H9 (cell line): ENCODE measurements at regions not wholly inside any gene's neighbourhood (a gene's known extent, or its start where the extent isn't known, plus 50 kb on each side); places are given as distances from the start of the nearest gene placed in this dataset.

ENCODE experiments used
- DNase-seq: peaks from one replicate; pipeline ENCODE4 v3.0.0-alpha.2; 2017
- H2AFZ ChIP-seq: one replicate; pipeline ENCODE4 v1.6.1; 2013; ENCODE audit warnings: mild to moderate bottlenecking, low read length, control low read depth, moderate library complexity
- H2AK5ac ChIP-seq: 2 replicates; pipeline ENCODE4 v1.6.1; 2013; ENCODE audit warnings: low read length, control low read depth, mixed read lengths; ENCODE audit not compliant: insufficient read length
- H2BK120ac ChIP-seq: one replicate; pipeline ENCODE4 v1.6.1; 2013; ENCODE audit warnings: low read depth, mild to moderate bottlenecking, low read length, control low read depth, inconsistent platforms; ENCODE audit not compliant: poor library complexity, severe bottlenecking
- H2BK12ac ChIP-seq: 2 replicates; pipeline ENCODE4 v1.6.1; 2013; ENCODE audit warnings: low read length, control low read depth, mixed read lengths, low read depth; ENCODE audit not compliant: insufficient read length
- H2BK15ac ChIP-seq: 2 replicates; pipeline ENCODE4 v1.6.1; 2013; ENCODE audit warnings: low read depth, low read length, control low read depth
- H2BK20ac ChIP-seq: one replicate; pipeline ENCODE4 v1.6.1; 2013; ENCODE audit warnings: low read depth, mild to moderate bottlenecking, low read length, control low read depth, inconsistent platforms; ENCODE audit not compliant: poor library complexity, severe bottlenecking
- H2BK5ac ChIP-seq: 2 replicates; pipeline ENCODE4 v1.6.1; 2013; ENCODE audit warnings: low read length, control low read depth, mixed read lengths; ENCODE audit not compliant: insufficient read length
- H3K14ac ChIP-seq: 2 replicates; pipeline ENCODE4 v1.6.1; 2013; ENCODE audit warnings: low read length, control low read depth; ENCODE audit not compliant: insufficient read depth
- H3K18ac ChIP-seq: 2 replicates; pipeline ENCODE4 v1.6.1; 2013; ENCODE audit warnings: low read depth, mild to moderate bottlenecking, mixed read lengths, low read length, control low read depth; ENCODE audit not compliant: insufficient read length
- H3K23ac ChIP-seq: 2 replicates; pipeline ENCODE4 v1.6.1; 2013; ENCODE audit warnings: low read length, control low read depth, mixed read lengths, low read depth; ENCODE audit not compliant: insufficient read length
- H3K23me2 ChIP-seq: 2 replicates; pipeline ENCODE4 v1.6.1; 2013; ENCODE audit warnings: low read depth, mild to moderate bottlenecking, mixed read lengths, low read length, control low read depth; ENCODE audit not compliant: insufficient read length, poor library complexity, severe bottlenecking
- H3K27ac ChIP-seq: 2 replicates; pipeline ENCODE4 v1.5.1; 2013; ENCODE audit warnings: low read length, control low read depth, mixed read lengths, low read depth; ENCODE audit not compliant: insufficient read length
- H3K27me3 ChIP-seq: 2 replicates; pipeline ENCODE4 v1.6.1; 2013; ENCODE audit warnings: low read length, control low read depth, inconsistent platforms; ENCODE audit not compliant: insufficient read depth
- H3K4ac ChIP-seq: 2 replicates; pipeline ENCODE4 v1.6.1; 2013; ENCODE audit warnings: low read depth, mild to moderate bottlenecking, control low read depth, inconsistent platforms, low read length, moderate library complexity
- H3K4me1 ChIP-seq: 2 replicates; pipeline ENCODE4 v1.6.1; 2013; ENCODE audit warnings: low read length, control low read depth, inconsistent platforms; ENCODE audit not compliant: insufficient read depth
- H3K4me2 ChIP-seq: 2 replicates; pipeline ENCODE4 v1.6.1; 2013; ENCODE audit warnings: low read length, control low read depth, mixed read lengths; ENCODE audit not compliant: insufficient read length, insufficient read depth
- H3K56ac ChIP-seq: 2 replicates; pipeline ENCODE4 v1.6.1; 2013; ENCODE audit warnings: low read depth, mild to moderate bottlenecking, mixed read lengths, low read length, control low read depth; ENCODE audit not compliant: insufficient read length
- H3K79me1 ChIP-seq: 2 replicates; pipeline ENCODE4 v1.6.1; 2013; ENCODE audit warnings: low read depth, mild to moderate bottlenecking, moderate library complexity, low read length, control low read depth, inconsistent platforms; ENCODE audit not compliant: insufficient read depth, poor library complexity, severe bottlenecking
- H3K79me2 ChIP-seq: 2 replicates; pipeline ENCODE4 v1.6.1; 2013; ENCODE audit warnings: low read length, control low read depth, inconsistent platforms; ENCODE audit not compliant: insufficient read depth
- H3K9ac ChIP-seq: 2 replicates; pipeline ENCODE4 v1.6.1; 2013; ENCODE audit warnings: low read length, control low read depth, mixed read lengths; ENCODE audit not compliant: insufficient read length; ENCODE audit errors: extremely low read depth
- H3K9me3 ChIP-seq: one replicate; pipeline ENCODE4 v1.6.1; 2013; ENCODE audit warnings: low read depth, low read length, inconsistent platforms; ENCODE audit not compliant: control insufficient read depth
- H3T11ph ChIP-seq: one replicate; pipeline ENCODE4 v1.6.1; 2013; ENCODE audit warnings: mild to moderate bottlenecking, low read length, control low read depth, inconsistent platforms
- H4K20me1 ChIP-seq: one replicate; pipeline ENCODE4 v1.6.1; 2013; ENCODE audit not compliant: control insufficient read depth, insufficient read length, insufficient read depth
- H4K5ac ChIP-seq: 2 replicates; pipeline ENCODE4 v1.6.1; 2013; ENCODE audit warnings: low read depth, mild to moderate bottlenecking, mixed read lengths, low read length, control low read depth; ENCODE audit not compliant: insufficient read length
- H4K8ac ChIP-seq: replicated peaks from 2 replicates; pipeline ENCODE4 v1.6.1; 2013; ENCODE audit warnings: low read length, control low read depth, mixed read lengths, low read depth; ENCODE audit not compliant: insufficient read length
- H4K91ac ChIP-seq: 2 replicates; pipeline ENCODE4 v1.6.1; 2013; ENCODE audit warnings: low read depth, mild to moderate bottlenecking, moderate library complexity, mixed read lengths, low read length, control low read depth; ENCODE audit not compliant: insufficient read length
- H3K27ac Mint-ChIP-seq, 3 experiments: 2 replicates in 2 of 3; 3 replicates in 1 of 3; pipeline ENCODE4 v1.8.0; 2020 to 2021; ENCODE audit warnings: mixed read lengths in 3 of 3, mild to moderate bottlenecking in 1 of 3, moderate library complexity in 1 of 3
- H3K27me3 Mint-ChIP-seq: 2 replicates; pipeline ENCODE4 v1.8.0; 2021; ENCODE audit warnings: low read depth, mild to moderate bottlenecking, moderate library complexity, mixed read lengths
- H3K36me3 Mint-ChIP-seq, 3 experiments: 2 replicates in 2 of 3; 3 replicates in 1 of 3; pipeline ENCODE4 v1.8.0; 2020 to 2021; ENCODE audit warnings: low read depth in 3 of 3, mixed read lengths in 3 of 3; ENCODE audit not compliant: insufficient read depth in 1 of 3
- H3K4me1 Mint-ChIP-seq, 2 experiments: 2 replicates each; pipeline ENCODE4 v1.8.0; 2020; ENCODE audit warnings: mixed read lengths in 2 of 2
- H3K4me3 Mint-ChIP-seq, 2 experiments: 2 replicates in 1 of 2; 3 replicates in 1 of 2; pipeline ENCODE4 v1.8.0; 2020 to 2021; ENCODE audit warnings: mild to moderate bottlenecking in 2 of 2, mixed read lengths in 2 of 2, moderate library complexity in 1 of 2
- H3K9me3 Mint-ChIP-seq, 2 experiments: 2 replicates in 1 of 2; 3 replicates in 1 of 2; pipeline ENCODE4 v1.8.0; 2020; ENCODE audit warnings: mild to moderate bottlenecking in 2 of 2, mixed read lengths in 2 of 2, moderate library complexity in 1 of 2
- CTCF ChIP-seq: fragments of 200-600 bp; sonication (generic); conservative IDR thresholded peaks from 3 replicates; pipeline ENCODE4 v1.8.0; 2021; ENCODE audit warnings: antibody characterized with exemption, mild to moderate bottlenecking

- Histone ChIP-seq H3K23me2 (no peaks in the 10 kb centered on the region), H3T11ph (no peak overlapping the region), H4K8ac (no peak overlapping the region), H3K27me3 (no peaks in the 10 kb centered on the region), H2AK5ac (no peak overlapping the region), H2BK12ac (no peak overlapping the region), H4K5ac (no peak overlapping the region), H2BK20ac (no peak overlapping the region), H2AFZ (no peak overlapping the region), H3K79me1 (no peaks in the 10 kb centered on the region), H3K4ac (no peak overlapping the region), H4K91ac (no peak overlapping the region), H3K9me3 (no peaks in the 10 kb centered on the region), H2BK120ac (no peak overlapping the region), H2BK5ac (no peak overlapping the region), H3K23ac (no peak overlapping the region), H2BK15ac (no peak overlapping the region), H4K20me1 (no peaks in the 10 kb centered on the region), H3K27ac (no peak overlapping the region), H3K9ac (no peak overlapping the region), H3K18ac (no peak overlapping the region), H3K4me2 (no peak overlapping the region), H3K4me1 (no peaks in the 10 kb centered on the region), H3K56ac (no peak overlapping the region), H3K14ac (no peak overlapping the region), H3K79me2 (no peaks in the 10 kb centered on the region)
- no peaks in the 10 kb centered on the region for H3K4me1 Mint-ChIP-seq
- TF ChIP-seq CTCF, result no peak
- no peak for DNase-seq
- no peaks in the 10 kb centered on the region; a peak in 2 of 7 replicates for H3K36me3 Mint-ChIP-seq
- no peak overlapping the region for H3K27ac Mint-ChIP-seq
- H3K9me3 Mint-ChIP-seq, result peaks cover 0 to 4% of the 10 kb centered on the region in 2 experiments; a peak in 2 of 5 replicates
- H3K4me3 Mint-ChIP-seq, result no peak overlapping the region
- no peaks in the 10 kb centered on the region for H3K27me3 Mint-ChIP-seq
Measured at GRCh38 chr10:64476506-64476905, 955.3 kb downstream of the REEP3 start.
